HG03159 (cell line): ENCODE measurements at regions not wholly inside any gene's neighbourhood (a gene's known extent, or its start where the extent isn't known, plus 50 kb on each side); places are given as distances from the start of the nearest gene placed in this dataset.

Experiments
- ATAC-seq: cut with Tn5 transposase; IDR thresholded peaks from one replicate; pipeline ENCODE4 v1.9.1; 2021; ENCODE audit warnings: mild to moderate bottlenecking, moderate library complexity; ENCODE audit not compliant: unreplicated experiment

GRCh38 chr15:46300716-46301115, 665.9 kb downstream of the SQOR start:
- no peak for ATAC-seq

- ATAC-seq = no peak
These were observed 666.5 kb downstream of the SQOR start for GRCh38 chr15:46301291-46301690.

- ATAC-seq = no peak
These were observed 667.0 kb downstream of the SQOR start for GRCh38 chr15:46301826-46302225.

GRCh38 chr15:46304321-46304720, 669.5 kb downstream of the SQOR start:
- no peak for ATAC-seq

GRCh38 chr15:46307746-46308145, 672.9 kb downstream of the SQOR start:
- no peak for ATAC-seq

GRCh38 chr15:46309914-46310313, 675.1 kb downstream of the SQOR start:
- ATAC-seq = no peak

- peak; percentile 96 for ATAC-seq
These were observed 677.4 kb downstream of the SQOR start for GRCh38 chr15:46312133-46312740.

GRCh38 chr15:46315434-46315833, 680.6 kb downstream of the SQOR start:
- ATAC-seq = no peak

- ATAC-seq = no peak
These were observed 681.2 kb downstream of the SQOR start for GRCh38 chr15:46316024-46316423.

GRCh38 chr15:46317029-46317428, 682.2 kb downstream of the SQOR start:
- ATAC-seq = no peak

- no peak for ATAC-seq
These were observed 687.9 kb downstream of the SQOR start for GRCh38 chr15:46322753-46323152.

- no peak for ATAC-seq
These were observed 691.3 kb downstream of the SQOR start for GRCh38 chr15:46326173-46326572.

- ATAC-seq = no peak
These were observed 694.0 kb downstream of the SQOR start for GRCh38 chr15:46328821-46329220.

- ATAC-seq = no peak
These were observed 695.0 kb downstream of the SQOR start for GRCh38 chr15:46329876-46330275.

- no peak for ATAC-seq
These were observed 696.7 kb downstream of the SQOR start for GRCh38 chr15:46331546-46331945.

GRCh38 chr15:46343196-46343935, 708.5 kb downstream of the SQOR start:
- ATAC-seq = no peak

GRCh38 chr15:46344115-46344724, 709.4 kb downstream of the SQOR start:
- ATAC-seq = no peak

GRCh38 chr15:46344915-46345314, 710.1 kb downstream of the SQOR start:
- no peak for ATAC-seq

GRCh38 chr15:46354443-46354842, 719.6 kb downstream of the SQOR start:
- no peak for ATAC-seq

GRCh38 chr15:46365572-46365971, 730.7 kb downstream of the SQOR start:
- ATAC-seq = no peak

GRCh38 chr15:46366360-46367007, 731.7 kb downstream of the SQOR start:
- ATAC-seq = no peak

GRCh38 chr15:46383978-46384377, 749.1 kb downstream of the SQOR start:
- no peak for ATAC-seq
